Erythroblast (primary cell): ENCODE measurements at regions not wholly inside any gene's neighbourhood (a gene's known extent, or its start where the extent isn't known, plus 50 kb on each side); places are given as distances from the start of the nearest gene placed in this dataset.

ENCODE experiments used
- GATA1 ChIP-seq: IDR thresholded peaks from 2 replicates; pipeline ENCODE4 v1.6.1; 2011; ENCODE audit warnings: low read depth, mild to moderate bottlenecking, control low read depth, low read length, moderate library complexity
- POLR2A ChIP-seq: IDR thresholded peaks from 2 replicates; pipeline ENCODE4 v1.6.1; 2011; ENCODE audit warnings: mild to moderate bottlenecking, low read length

- no peak for TF ChIP-seq POLR2A
- TF ChIP-seq GATA1, result no peak
Observed at GRCh38 chr3:124560666-124561215, 169.5 kb upstream of the UMPS start.
